Stimulated activated CD4-positive, alpha-beta T cell treated with anti-CD3 and anti-CD28 coated beads, Interleukin-2, amount 100 ng/mL, for 24 hours (primary cell): ENCODE measurements at regions not wholly inside any gene's neighbourhood (a gene's known extent, or its start where the extent isn't known, plus 50 kb on each side); places are given as distances from the start of the nearest gene placed in this dataset.
"Not testable (repeated sequence)": the region's sequence is repeated elsewhere in the genome, so short reads cannot be mapped to it uniquely, and the experiment has no call there.

Experiments
- DNase-seq, 2 donors: peaks; one replicate each; pipeline ENCODE4 v3.0.0-alpha.2; 2020

- DNase-seq: no peak
Observed at GRCh38 chr7:121618182-121618581, 222.1 kb upstream of the FAM3C start.

- no peak for DNase-seq
Observed at GRCh38 chr7:121610243-121610642, 214.1 kb upstream of the FAM3C start.

GRCh38 chr7:121609208-121609607, 213.1 kb upstream of the FAM3C start:
- DNase-seq: no peak

- no peak for DNase-seq
Observed at GRCh38 chr7:121608785-121609184, 212.7 kb upstream of the FAM3C start.

- not testable (repeated sequence) for DNase-seq
Observed at GRCh38 chr7:121608183-121608582, 212.1 kb upstream of the FAM3C start.

GRCh38 chr7:121605317-121605680, 209.2 kb upstream of the FAM3C start:
- DNase-seq: no peak

GRCh38 chr7:121604627-121605316, 208.7 kb upstream of the FAM3C start:
- no peak for DNase-seq

- no peak for DNase-seq
Observed at GRCh38 chr7:121603886-121604285, 207.8 kb upstream of the FAM3C start.

- DNase-seq: no peak
Observed at GRCh38 chr7:121599887-121600286, 203.8 kb upstream of the FAM3C start.

GRCh38 chr7:121595758-121596696, 199.9 kb upstream of the FAM3C start:
- no peak for DNase-seq

- DNase-seq: no peak
Observed at GRCh38 chr7:121591926-121592325, 195.8 kb upstream of the FAM3C start.

GRCh38 chr7:121587435-121587834, 191.3 kb upstream of the FAM3C start:
- no peak for DNase-seq

GRCh38 chr7:121582258-121582657, 186.2 kb upstream of the FAM3C start:
- no peak for DNase-seq

- no peak for DNase-seq
Observed at GRCh38 chr7:121579639-121580038, 183.5 kb upstream of the FAM3C start.

- no peak for DNase-seq
Observed at GRCh38 chr7:121578669-121579068, 182.6 kb upstream of the FAM3C start.

- DNase-seq: no peak
Observed at GRCh38 chr7:121576148-121576917, 180.2 kb upstream of the FAM3C start.

GRCh38 chr7:121575194-121575765, 179.2 kb upstream of the FAM3C start:
- no peak for DNase-seq

- no peak for DNase-seq
Observed at GRCh38 chr7:121574109-121574508, 178.0 kb upstream of the FAM3C start.

- no peak for DNase-seq
Observed at GRCh38 chr7:121572615-121573014, 176.5 kb upstream of the FAM3C start.

- no peak for DNase-seq
Observed at GRCh38 chr7:121570365-121570764, 174.3 kb upstream of the FAM3C start.

- DNase-seq: no peak
Observed at GRCh38 chr7:121563177-121563576, 167.1 kb upstream of the FAM3C start.

GRCh38 chr7:121562259-121562658, 166.2 kb upstream of the FAM3C start:
- no peak for DNase-seq

- DNase-seq: no peak
Observed at GRCh38 chr7:121561717-121562116, 165.6 kb upstream of the FAM3C start.
